HEK293 (cell line): ENCODE measurements at regions not wholly inside any gene's neighbourhood (a gene's known extent, or its start where the extent isn't known, plus 50 kb on each side); places are given as distances from the start of the nearest gene placed in this dataset.

ENCODE experiments used
- CTCF ChIA-PET: fragments of 350-600 bp; formaldehyde crosslinking; extraction: SDS; loops from one replicate; lab custom pipeline; 2021; ENCODE audit warnings: antibody characterized with exemption; lab: Yijun Ruan, JAX
- POLR2A ChIA-PET: fragments of 300-600 bp; formaldehyde crosslinking; extraction: SDS; loops from one replicate; lab custom pipeline; 2020; ENCODE audit warnings: antibody characterized with exemption, inconsistent platforms; lab: Yijun Ruan, JAX
- H3K27ac ChIP-seq: fragments of 200-500 bp; sonication (Bioruptor generic); 2 replicates; pipeline ENCODE4 v1.5.1; 2014; ENCODE audit warnings: low read depth, low read length, control low read depth, inconsistent platforms; ENCODE audit errors: extremely low read depth
- H3K36me3 ChIP-seq, 2 experiments: fragments of 200-500 bp in 1 of 2; sonication (Bioruptor generic) in 1 of 2; 1 replicate in 1 of 2; 2 replicates in 1 of 2; pipeline ENCODE4 v1.5.1; 2014 to 2017; ENCODE audit warnings: inconsistent platforms in 2 of 2, low read length in 2 of 2; ENCODE audit not compliant: control insufficient read depth in 2 of 2, insufficient read depth in 1 of 2
- H3K4me1 ChIP-seq: fragments of 200-500 bp; sonication (Bioruptor generic); 2 replicates; pipeline ENCODE4 v1.5.1; 2014; ENCODE audit warnings: mild to moderate bottlenecking, low read length, inconsistent platforms; ENCODE audit not compliant: control insufficient read depth, insufficient read depth
- H3K4me3 ChIP-seq: 2 replicates; pipeline ENCODE4 v1.5.1; 2011; ENCODE audit warnings: low read depth, mild to moderate bottlenecking, control low read depth, low read length, moderate library complexity
- H3K9me3 ChIP-seq: fragments of 200-500 bp; sonication (Bioruptor generic); 2 replicates; pipeline ENCODE4 v1.5.1; 2014; ENCODE audit warnings: low read depth, low read length, inconsistent platforms; ENCODE audit not compliant: control insufficient read depth, insufficient read depth
- GLIS2 ChIP-seq: fragments of 450-650 bp; formaldehyde crosslinking; IDR thresholded peaks from 2 replicates; pipeline ENCODE4 v1.5.1; 2016; ENCODE audit warnings: missing biosample characterization, missing genetic modification characterization
- MYNN ChIP-seq: fragments of 450-650 bp; formaldehyde crosslinking; IDR thresholded peaks from 2 replicates; pipeline ENCODE4 v1.5.1; 2016; ENCODE audit warnings: missing biosample characterization, missing genetic modification characterization, borderline replicate concordance
- REPIN1 ChIP-seq: fragments of 450-650 bp; formaldehyde crosslinking; IDR thresholded peaks from 2 replicates; pipeline ENCODE4 v1.5.1; 2017; ENCODE audit warnings: missing biosample characterization, missing genetic modification characterization, low read depth
- YY2 ChIP-seq: fragments of 450-650 bp; formaldehyde crosslinking; IDR thresholded peaks from 2 replicates; pipeline ENCODE4 v1.5.1; 2016; ENCODE audit warnings: missing biosample characterization, missing genetic modification characterization
- ZEB2 ChIP-seq: fragments of 450-650 bp; formaldehyde crosslinking; IDR thresholded peaks from 2 replicates; pipeline ENCODE4 v1.5.1; 2016; ENCODE audit warnings: missing biosample characterization, missing genetic modification characterization
- ZNF121 ChIP-seq: fragments of 450-650 bp; formaldehyde crosslinking; IDR thresholded peaks from 2 replicates; pipeline ENCODE4 v1.5.1; 2016; ENCODE audit warnings: missing biosample characterization, missing genetic modification characterization
- ZNF133 ChIP-seq: fragments of 450-650 bp; formaldehyde crosslinking; IDR thresholded peaks from 2 replicates; pipeline ENCODE4 v1.5.1; 2016; ENCODE audit warnings: missing biosample characterization, missing genetic modification characterization
- ZNF155 ChIP-seq: fragments of 450-650 bp; formaldehyde crosslinking; IDR thresholded peaks from 2 replicates; pipeline ENCODE4 v1.5.1; 2016; ENCODE audit warnings: missing biosample characterization, missing genetic modification characterization
- ZNF184 ChIP-seq: fragments of 450-650 bp; IDR thresholded peaks from 2 replicates; pipeline ENCODE4 v1.5.1; 2018; ENCODE audit warnings: missing biosample characterization, mild to moderate bottlenecking, missing genetic modification characterization
- ZNF2 ChIP-seq: fragments of 450-650 bp; formaldehyde crosslinking; IDR thresholded peaks from 2 replicates; pipeline ENCODE4 v1.5.1; 2016; ENCODE audit warnings: missing biosample characterization, missing genetic modification characterization
- ZNF37A ChIP-seq: fragments of 450-650 bp; IDR thresholded peaks from 2 replicates; pipeline ENCODE4 v1.5.1; 2018; ENCODE audit warnings: missing biosample characterization, missing genetic modification characterization
- ZNF514 ChIP-seq: fragments of 450-650 bp; formaldehyde crosslinking; IDR thresholded peaks from 2 replicates; pipeline ENCODE4 v1.5.1; 2016; ENCODE audit warnings: missing biosample characterization, missing genetic modification characterization
- ZNF521 ChIP-seq: fragments of 450-650 bp; formaldehyde crosslinking; IDR thresholded peaks from 2 replicates; pipeline ENCODE4 v1.5.1; 2017; ENCODE audit warnings: missing biosample characterization, mild to moderate bottlenecking, missing genetic modification characterization
- ZNF555 ChIP-seq: fragments of 450-650 bp; formaldehyde crosslinking; conservative IDR thresholded peaks from 2 replicates; pipeline ENCODE4 v1.5.1; 2017; ENCODE audit warnings: missing biosample characterization, mild to moderate bottlenecking, missing genetic modification characterization, inconsistent platforms
- ZNF660 ChIP-seq: fragments of 450-650 bp; IDR thresholded peaks from 2 replicates; pipeline ENCODE4 v1.5.1; 2018; ENCODE audit warnings: missing biosample characterization, mild to moderate bottlenecking, missing genetic modification characterization
- ZNF785 ChIP-seq: fragments of 450-650 bp; formaldehyde crosslinking; IDR thresholded peaks from 2 replicates; pipeline ENCODE4 v1.5.1; 2016; ENCODE audit warnings: missing biosample characterization, missing genetic modification characterization
- ZNF791 ChIP-seq: fragments of 450-650 bp; formaldehyde crosslinking; IDR thresholded peaks from 2 replicates; pipeline ENCODE4 v1.5.1; 2016; ENCODE audit warnings: missing biosample characterization, missing genetic modification characterization
- ZNF843 ChIP-seq: fragments of 450-650 bp; formaldehyde crosslinking; IDR thresholded peaks from 2 replicates; pipeline ENCODE4 v1.5.1; 2016; ENCODE audit warnings: missing biosample characterization, missing genetic modification characterization
- TF ChIP-seq, protein P1 (sequence below): fragments of 450-650 bp; formaldehyde crosslinking; conservative IDR thresholded peaks from 2 replicates; pipeline ENCODE4 v1.5.1; 2016; ENCODE audit warnings: low read depth, missing biosample characterization, missing genetic modification characterization
- TF ChIP-seq, protein P2 (sequence below): fragments of 450-650 bp; formaldehyde crosslinking; IDR thresholded peaks from 2 replicates; pipeline ENCODE4 v1.5.1; 2016; ENCODE audit warnings: missing biosample characterization, missing genetic modification characterization
- TF ChIP-seq, protein P3 (sequence below): fragments of 450-650 bp; formaldehyde crosslinking; IDR thresholded peaks from 2 replicates; pipeline ENCODE4 v1.5.1; 2016; ENCODE audit warnings: missing biosample characterization, missing genetic modification characterization
- TF ChIP-seq, protein P4 (sequence below): fragments of 450-650 bp; formaldehyde crosslinking; IDR thresholded peaks from 2 replicates; pipeline ENCODE4 v1.5.1; 2016; ENCODE audit warnings: missing biosample characterization, missing genetic modification characterization, borderline replicate concordance
- TF ChIP-seq, protein P5 (sequence below): fragments of 450-650 bp; formaldehyde crosslinking; IDR thresholded peaks from 2 replicates; pipeline ENCODE4 v1.5.1; 2016; ENCODE audit warnings: missing biosample characterization, missing genetic modification characterization, low read depth

DNA sequence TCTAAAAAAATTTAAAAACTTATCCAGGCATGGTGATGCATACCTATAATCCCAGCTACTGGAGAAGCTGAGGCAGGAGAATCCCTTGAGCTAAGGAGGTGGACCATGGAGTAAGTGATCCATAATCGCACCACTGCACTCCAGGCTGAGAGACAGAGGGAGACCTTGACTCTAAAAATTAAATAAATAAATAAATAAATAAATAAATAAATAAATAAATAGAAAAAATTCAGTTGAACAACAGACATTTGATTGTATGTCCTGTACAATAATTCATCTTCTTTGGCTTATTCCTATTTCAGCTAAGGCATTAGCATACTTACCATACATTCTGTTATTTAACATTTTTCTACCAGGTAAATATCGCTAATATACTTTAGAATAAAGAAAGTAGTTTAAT, 726.1 kb upstream of the GALNTL6 start (continued):
- TF ChIP-seq, protein P1, sequence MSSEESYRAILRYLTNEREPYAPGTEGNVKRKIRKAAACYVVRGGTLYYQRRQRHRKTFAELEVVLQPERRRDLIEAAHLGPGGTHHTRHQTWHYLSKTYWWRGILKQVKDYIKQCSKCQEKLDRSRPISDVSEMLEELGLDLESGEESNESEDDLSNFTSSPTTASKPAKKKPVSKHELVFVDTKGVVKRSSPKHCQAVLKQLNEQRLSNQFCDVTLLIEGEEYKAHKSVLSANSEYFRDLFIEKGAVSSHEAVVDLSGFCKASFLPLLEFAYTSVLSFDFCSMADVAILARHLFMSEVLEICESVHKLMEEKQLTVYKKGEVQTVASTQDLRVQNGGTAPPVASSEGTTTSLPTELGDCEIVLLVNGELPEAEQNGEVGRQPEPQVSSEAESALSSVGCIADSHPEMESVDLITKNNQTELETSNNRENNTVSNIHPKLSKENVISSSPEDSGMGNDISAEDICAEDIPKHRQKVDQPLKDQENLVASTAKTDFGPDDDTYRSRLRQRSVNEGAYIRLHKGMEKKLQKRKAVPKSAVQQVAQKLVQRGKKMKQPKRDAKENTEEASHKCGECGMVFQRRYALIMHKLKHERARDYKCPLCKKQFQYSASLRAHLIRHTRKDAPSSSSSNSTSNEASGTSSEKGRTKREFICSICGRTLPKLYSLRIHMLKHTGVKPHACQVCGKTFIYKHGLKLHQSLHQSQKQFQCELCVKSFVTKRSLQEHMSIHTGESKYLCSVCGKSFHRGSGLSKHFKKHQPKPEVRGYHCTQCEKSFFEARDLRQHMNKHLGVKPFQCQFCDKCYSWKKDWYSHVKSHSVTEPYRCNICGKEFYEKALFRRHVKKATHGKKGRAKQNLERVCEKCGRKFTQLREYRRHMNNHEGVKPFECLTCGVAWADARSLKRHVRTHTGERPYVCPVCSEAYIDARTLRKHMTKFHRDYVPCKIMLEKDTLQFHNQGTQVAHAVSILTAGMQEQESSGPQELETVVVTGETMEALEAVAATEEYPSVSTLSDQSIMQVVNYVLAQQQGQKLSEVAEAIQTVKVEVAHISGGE (tag by site-specific recombination), result peak; percentile 53
- TF ChIP-seq ZNF843 (tag by site-specific recombination) (no peak), ZEB2 (tag by site-specific recombination) (no peak), ZNF555 (tag by site-specific recombination) (peak; percentile 51), ZNF2 (tag by site-specific recombination) (no peak)
- TF ChIP-seq, protein P2, sequence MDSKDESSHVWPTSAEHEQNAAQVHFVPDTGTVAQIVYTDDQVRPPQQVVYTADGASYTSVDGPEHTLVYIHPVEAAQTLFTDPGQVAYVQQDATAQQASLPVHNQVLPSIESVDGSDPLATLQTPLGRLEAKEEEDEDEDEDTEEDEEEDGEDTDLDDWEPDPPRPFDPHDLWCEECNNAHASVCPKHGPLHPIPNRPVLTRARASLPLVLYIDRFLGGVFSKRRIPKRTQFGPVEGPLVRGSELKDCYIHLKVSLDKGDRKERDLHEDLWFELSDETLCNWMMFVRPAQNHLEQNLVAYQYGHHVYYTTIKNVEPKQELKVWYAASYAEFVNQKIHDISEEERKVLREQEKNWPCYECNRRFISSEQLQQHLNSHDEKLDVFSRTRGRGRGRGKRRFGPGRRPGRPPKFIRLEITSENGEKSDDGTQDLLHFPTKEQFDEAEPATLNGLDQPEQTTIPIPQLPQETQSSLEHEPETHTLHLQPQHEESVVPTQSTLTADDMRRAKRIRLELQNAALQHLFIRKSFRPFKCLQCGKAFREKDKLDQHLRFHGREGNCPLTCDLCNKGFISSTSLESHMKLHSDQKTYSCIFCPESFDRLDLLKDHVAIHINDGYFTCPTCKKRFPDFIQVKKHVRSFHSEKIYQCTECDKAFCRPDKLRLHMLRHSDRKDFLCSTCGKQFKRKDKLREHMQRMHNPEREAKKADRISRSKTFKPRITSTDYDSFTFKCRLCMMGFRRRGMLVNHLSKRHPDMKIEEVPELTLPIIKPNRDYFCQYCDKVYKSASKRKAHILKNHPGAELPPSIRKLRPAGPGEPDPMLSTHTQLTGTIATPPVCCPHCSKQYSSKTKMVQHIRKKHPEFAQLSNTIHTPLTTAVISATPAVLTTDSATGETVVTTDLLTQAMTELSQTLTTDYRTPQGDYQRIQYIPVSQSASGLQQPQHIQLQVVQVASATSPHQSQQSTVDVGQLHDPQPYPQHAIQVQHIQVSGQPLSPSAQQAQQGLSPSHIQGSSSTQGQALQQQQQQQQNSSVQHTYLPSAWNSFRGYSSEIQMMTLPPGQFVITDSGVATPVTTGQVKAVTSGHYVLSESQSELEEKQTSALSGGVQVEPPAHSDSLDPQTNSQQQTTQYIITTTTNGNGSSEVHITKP, result no peak
- TF ChIP-seq, protein P3, sequence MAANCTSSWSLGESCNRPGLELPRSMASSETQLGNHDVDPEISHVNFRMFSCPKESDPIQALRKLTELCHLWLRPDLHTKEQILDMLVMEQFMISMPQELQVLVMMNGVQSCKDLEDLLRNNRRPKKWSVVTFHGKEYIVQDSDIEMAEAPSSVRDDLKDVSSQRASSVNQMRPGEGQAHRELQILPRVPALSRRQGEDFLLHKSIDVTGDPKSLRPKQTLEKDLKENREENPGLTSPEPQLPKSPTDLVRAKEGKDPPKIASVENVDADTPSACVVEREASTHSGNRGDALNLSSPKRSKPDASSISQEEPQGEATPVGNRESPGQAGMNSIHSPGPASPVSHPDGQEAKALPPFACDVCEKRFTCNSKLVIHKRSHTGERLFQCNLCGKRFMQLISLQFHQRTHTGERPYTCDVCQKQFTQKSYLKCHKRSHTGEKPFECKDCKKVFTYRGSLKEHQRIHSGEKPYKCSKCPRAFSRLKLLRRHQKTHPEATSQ (tag by site-specific recombination), result no peak

DNA sequence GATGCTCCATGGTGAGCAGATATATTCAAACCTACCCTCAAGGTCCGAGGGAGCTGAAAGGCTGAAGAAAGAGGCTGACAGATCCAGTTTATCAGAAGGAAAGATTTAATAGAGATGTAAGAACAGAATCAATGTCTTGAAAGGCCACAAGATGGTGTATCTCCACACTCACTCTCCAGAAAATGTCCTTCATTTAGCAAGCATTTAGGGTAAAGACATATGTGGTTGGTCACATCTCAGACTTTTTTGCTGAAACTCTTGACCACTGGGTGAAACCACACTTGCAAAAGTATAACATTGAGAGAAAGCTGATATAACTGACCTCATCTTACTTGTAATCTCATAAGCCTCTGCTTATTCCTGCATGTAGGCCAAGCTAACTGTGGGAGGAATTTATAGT, 745.8 kb upstream of the GALNTL6 start:
- Histone ChIP-seq H3K9me3 (no peaks in the 10 kb centered on the region), H3K27ac (no peak overlapping the region), H3K4me1 (no peaks in the 10 kb centered on the region), H3K4me3 (no peak overlapping the region), H3K36me3 (no peaks in the 10 kb centered on the region)
- ChIA-PET POLR2A (no interaction called here), CTCF (no interaction called here)
- TF ChIP-seq, protein P4, sequence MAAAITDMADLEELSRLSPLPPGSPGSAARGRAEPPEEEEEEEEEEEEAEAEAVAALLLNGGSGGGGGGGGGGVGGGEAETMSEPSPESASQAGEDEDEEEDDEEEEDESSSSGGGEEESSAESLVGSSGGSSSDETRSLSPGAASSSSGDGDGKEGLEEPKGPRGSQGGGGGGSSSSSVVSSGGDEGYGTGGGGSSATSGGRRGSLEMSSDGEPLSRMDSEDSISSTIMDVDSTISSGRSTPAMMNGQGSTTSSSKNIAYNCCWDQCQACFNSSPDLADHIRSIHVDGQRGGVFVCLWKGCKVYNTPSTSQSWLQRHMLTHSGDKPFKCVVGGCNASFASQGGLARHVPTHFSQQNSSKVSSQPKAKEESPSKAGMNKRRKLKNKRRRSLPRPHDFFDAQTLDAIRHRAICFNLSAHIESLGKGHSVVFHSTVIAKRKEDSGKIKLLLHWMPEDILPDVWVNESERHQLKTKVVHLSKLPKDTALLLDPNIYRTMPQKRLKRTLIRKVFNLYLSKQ, result no peak
- TF ChIP-seq ZNF133 (tag by site-specific recombination) (no peak), ZNF121 (tag by site-specific recombination) (no peak)

DNA sequence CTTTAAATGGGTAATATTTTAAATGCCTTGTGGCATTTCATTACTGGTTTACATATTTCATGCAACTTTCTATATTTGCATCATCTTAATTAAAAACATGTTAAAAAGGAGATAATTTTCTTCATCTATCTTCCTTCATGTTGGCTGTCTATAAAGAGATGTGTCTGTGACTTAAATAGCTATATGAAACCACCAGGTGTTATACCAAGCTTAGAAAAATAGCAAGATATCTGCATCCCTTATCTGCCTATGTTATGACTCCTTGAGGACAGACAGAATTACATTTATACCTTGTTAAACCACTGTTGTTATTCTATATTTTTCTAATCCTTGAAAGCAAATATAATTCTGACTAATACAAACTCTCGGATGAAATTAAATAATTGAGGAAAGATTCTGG, 763.8 kb upstream of the GALNTL6 start:
- no peak overlapping the region for H3K27ac ChIP-seq
- TF ChIP-seq, protein P5, sequence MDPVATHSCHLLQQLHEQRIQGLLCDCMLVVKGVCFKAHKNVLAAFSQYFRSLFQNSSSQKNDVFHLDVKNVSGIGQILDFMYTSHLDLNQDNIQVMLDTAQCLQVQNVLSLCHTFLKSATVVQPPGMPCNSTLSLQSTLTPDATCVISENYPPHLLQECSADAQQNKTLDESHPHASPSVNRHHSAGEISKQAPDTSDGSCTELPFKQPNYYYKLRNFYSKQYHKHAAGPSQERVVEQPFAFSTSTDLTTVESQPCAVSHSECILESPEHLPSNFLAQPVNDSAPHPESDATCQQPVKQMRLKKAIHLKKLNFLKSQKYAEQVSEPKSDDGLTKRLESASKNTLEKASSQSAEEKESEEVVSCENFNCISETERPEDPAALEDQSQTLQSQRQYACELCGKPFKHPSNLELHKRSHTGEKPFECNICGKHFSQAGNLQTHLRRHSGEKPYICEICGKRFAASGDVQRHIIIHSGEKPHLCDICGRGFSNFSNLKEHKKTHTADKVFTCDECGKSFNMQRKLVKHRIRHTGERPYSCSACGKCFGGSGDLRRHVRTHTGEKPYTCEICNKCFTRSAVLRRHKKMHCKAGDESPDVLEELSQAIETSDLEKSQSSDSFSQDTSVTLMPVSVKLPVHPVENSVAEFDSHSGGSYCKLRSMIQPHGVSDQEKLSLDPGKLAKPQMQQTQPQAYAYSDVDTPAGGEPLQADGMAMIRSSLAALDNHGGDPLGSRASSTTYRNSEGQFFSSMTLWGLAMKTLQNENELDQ (tag by site-specific recombination), result no peak
- TF ChIP-seq ZNF785 (no peak), ZNF514 (tag by site-specific recombination) (no peak), MYNN (tag by site-specific recombination) (no peak), YY2 (no peak), GLIS2 (tag by site-specific recombination) (no peak), ZNF660 (no peak), ZNF791 (no peak), ZNF184 (tag by site-specific recombination) (no peak), ZNF521 (no peak), ZNF37A (no peak), ZNF155 (tag by site-specific recombination) (no peak), REPIN1 (no peak), ZEB2 (tag by site-specific recombination) (no peak), ZNF843 (tag by site-specific recombination) (no peak)
- H3K9me3 ChIP-seq, result no peaks in the 10 kb centered on the region
- no peaks in the 10 kb centered on the region for H3K36me3 ChIP-seq
- POLR2A ChIA-PET, result no interaction called here
- H3K4me3 ChIP-seq, result no peak overlapping the region
- H3K4me1 ChIP-seq, result no peaks in the 10 kb centered on the region
- CTCF ChIA-PET, result no interaction called here
